ENCODE measurements at regions not wholly inside any gene's neighbourhood (a gene's known extent, or its start where the extent isn't known, plus 50 kb on each side); places are given as distances from the start of the nearest gene placed in this dataset.

DNA sequence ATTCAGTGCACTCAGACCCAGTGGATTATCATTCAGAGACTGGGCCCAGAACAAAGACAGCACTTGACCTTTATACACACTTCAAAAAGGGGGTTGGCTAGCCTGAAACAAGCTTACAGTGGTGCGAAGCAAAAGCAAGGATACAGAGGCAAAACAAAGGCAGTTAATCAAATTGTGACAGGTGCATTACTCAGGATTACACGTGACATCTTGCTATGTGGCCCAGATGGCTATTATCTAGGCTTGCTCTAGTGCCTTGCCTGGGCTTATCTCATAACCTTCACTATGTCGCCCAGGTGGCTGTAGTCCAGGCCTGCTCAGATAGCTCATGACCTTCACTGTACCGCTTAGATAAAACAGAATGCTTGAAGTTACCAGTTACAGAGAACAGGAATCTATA is 1092.1 kb upstream of the PRKX start:
- Histone ChIP-seq H3K9ac (no peak overlapping the region), H3K9me2 (no peaks in the 10 kb centered on the region), H3F3A (replicated peaks; ENCODE audit: insufficient read depth) (no peaks in the 10 kb centered on the region), H3K4me2 (no peak overlapping the region), H3K4me1 (ENCODE audit: control insufficient read depth in 1 of 2, insufficient read depth in 2 of 2, low read depth in 1 of 2, low read length in 1 of 2) (no peaks in the 10 kb centered on the region), H4K20me1 (ENCODE audit: insufficient read depth) (no peaks in the 10 kb centered on the region), H3K79me2 (ENCODE audit: insufficient read depth) (no peaks in the 10 kb centered on the region), H3K27me3 (ENCODE audit: insufficient read depth) (no peaks in the 10 kb centered on the region), H2AFZ (ENCODE audit: low read depth) (no peak overlapping the region), H3K9me3 (no peaks in the 10 kb centered on the region), H3K36me3 (replicated peaks in 1 of 2; ENCODE audit: control insufficient read depth in 1 of 2, insufficient read depth in 2 of 2, low read length in 1 of 2) (peaks cover 0 to 4% of the 10 kb centered on the region in 2 experiments), H3K4me3 (ENCODE audit: low read depth in 2 of 2, low read length in 1 of 2) (no peak overlapping the region), H3K27ac (ENCODE audit: low read depth in 2 of 2, low read length in 1 of 2) (no peak overlapping the region)
- CTCF ChIA-PET: no interaction called here
- DNase-seq: no peak
- WGBS (ENCODE audit: low lambda C conversion rate): 3% methylated on average over 4 of the region's 4 CpGs
- TF ChIP-seq JUND (IDR thresholded peaks at IDR 0.05): no peak
- no peak for TF ChIP-seq NRF1 (IDR thresholded peaks at IDR 0.05; ENCODE audit: low read depth, low read length)
- TF ChIP-seq FOXM1 (IDR thresholded peaks at IDR 0.05; ENCODE audit: low read depth): no peak
- TF ChIP-seq RFX5 (IDR thresholded peaks at IDR 0.05; ENCODE audit: low read length): no peak
- TF ChIP-seq, protein P1, sequence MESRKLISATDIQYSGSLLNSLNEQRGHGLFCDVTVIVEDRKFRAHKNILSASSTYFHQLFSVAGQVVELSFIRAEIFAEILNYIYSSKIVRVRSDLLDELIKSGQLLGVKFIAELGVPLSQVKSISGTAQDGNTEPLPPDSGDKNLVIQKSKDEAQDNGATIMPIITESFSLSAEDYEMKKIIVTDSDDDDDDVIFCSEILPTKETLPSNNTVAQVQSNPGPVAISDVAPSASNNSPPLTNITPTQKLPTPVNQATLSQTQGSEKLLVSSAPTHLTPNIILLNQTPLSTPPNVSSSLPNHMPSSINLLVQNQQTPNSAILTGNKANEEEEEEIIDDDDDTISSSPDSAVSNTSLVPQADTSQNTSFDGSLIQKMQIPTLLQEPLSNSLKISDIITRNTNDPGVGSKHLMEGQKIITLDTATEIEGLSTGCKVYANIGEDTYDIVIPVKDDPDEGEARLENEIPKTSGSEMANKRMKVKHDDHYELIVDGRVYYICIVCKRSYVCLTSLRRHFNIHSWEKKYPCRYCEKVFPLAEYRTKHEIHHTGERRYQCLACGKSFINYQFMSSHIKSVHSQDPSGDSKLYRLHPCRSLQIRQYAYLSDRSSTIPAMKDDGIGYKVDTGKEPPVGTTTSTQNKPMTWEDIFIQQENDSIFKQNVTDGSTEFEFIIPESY (IDR thresholded peaks at IDR 0.05; ENCODE audit: borderline replicate concordance, low read depth): no peak
- TF ChIP-seq GABPA (IDR thresholded peaks at IDR 0.05; ENCODE audit: low read depth): no peak
- TF ChIP-seq, protein P2, sequence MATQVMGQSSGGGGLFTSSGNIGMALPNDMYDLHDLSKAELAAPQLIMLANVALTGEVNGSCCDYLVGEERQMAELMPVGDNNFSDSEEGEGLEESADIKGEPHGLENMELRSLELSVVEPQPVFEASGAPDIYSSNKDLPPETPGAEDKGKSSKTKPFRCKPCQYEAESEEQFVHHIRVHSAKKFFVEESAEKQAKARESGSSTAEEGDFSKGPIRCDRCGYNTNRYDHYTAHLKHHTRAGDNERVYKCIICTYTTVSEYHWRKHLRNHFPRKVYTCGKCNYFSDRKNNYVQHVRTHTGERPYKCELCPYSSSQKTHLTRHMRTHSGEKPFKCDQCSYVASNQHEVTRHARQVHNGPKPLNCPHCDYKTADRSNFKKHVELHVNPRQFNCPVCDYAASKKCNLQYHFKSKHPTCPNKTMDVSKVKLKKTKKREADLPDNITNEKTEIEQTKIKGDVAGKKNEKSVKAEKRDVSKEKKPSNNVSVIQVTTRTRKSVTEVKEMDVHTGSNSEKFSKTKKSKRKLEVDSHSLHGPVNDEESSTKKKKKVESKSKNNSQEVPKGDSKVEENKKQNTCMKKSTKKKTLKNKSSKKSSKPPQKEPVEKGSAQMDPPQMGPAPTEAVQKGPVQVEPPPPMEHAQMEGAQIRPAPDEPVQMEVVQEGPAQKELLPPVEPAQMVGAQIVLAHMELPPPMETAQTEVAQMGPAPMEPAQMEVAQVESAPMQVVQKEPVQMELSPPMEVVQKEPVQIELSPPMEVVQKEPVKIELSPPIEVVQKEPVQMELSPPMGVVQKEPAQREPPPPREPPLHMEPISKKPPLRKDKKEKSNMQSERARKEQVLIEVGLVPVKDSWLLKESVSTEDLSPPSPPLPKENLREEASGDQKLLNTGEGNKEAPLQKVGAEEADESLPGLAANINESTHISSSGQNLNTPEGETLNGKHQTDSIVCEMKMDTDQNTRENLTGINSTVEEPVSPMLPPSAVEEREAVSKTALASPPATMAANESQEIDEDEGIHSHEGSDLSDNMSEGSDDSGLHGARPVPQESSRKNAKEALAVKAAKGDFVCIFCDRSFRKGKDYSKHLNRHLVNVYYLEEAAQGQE (IDR thresholded peaks at IDR 0.05; ENCODE audit: low read depth, low read length): no peak
- TF ChIP-seq, protein P3, sequence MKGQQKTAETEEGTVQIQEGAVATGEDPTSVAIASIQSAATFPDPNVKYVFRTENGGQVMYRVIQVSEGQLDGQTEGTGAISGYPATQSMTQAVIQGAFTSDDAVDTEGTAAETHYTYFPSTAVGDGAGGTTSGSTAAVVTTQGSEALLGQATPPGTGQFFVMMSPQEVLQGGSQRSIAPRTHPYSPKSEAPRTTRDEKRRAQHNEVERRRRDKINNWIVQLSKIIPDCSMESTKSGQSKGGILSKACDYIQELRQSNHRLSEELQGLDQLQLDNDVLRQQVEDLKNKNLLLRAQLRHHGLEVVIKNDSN (IDR thresholded peaks at IDR 0.05; ENCODE audit: borderline replicate concordance, low read depth): no peak
- no peak for TF ChIP-seq FOSL2 (IDR thresholded peaks at IDR 0.05; ENCODE audit: borderline replicate concordance, low read depth)
- no peak for TF ChIP-seq POLR2AphosphoS5 (IDR thresholded peaks at IDR 0.05; ENCODE audit: low read depth, low read length)
- no peak for TF ChIP-seq EZH2phosphoT487 (IDR thresholded peaks at IDR 0.05; ENCODE audit: borderline replicate concordance, low read depth)
- POLR2A ChIA-PET: no interaction called here

DNA sequence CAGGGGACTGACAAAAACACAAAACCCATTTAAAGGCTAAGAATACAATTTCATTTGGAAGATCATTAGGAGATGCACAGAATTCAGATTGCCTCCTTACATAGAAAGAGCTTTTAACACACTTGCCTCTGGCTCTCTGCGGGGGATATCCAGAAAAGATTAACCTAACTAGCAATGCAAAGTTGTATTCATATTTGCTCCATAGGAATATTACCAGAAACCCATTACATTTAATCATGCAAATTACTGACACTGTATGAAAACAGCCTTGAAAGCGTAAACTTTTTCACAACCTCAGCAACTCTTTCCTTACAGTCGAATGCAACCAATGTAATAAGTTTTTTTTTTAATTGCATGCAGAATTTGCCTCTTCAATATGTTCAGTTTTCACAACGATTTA is 1087.3 kb upstream of the PRKX start:
- Histone ChIP-seq H3K4me2 (no peak overlapping the region), H3K27me3 (ENCODE audit: insufficient read depth) (no peaks in the 10 kb centered on the region), H3F3A (replicated peaks; ENCODE audit: insufficient read depth) (no peaks in the 10 kb centered on the region), H3K4me3 (ENCODE audit: low read depth in 2 of 2, low read length in 1 of 2) (no peak overlapping the region), H3K4me1 (ENCODE audit: control insufficient read depth in 1 of 2, insufficient read depth in 2 of 2, low read depth in 1 of 2, low read length in 1 of 2) (no peaks in the 10 kb centered on the region), H3K27ac (ENCODE audit: low read depth in 2 of 2, low read length in 1 of 2) (no peak overlapping the region), H4K20me1 (ENCODE audit: insufficient read depth) (no peaks in the 10 kb centered on the region), H3K36me3 (replicated peaks in 1 of 2; ENCODE audit: control insufficient read depth in 1 of 2, insufficient read depth in 2 of 2, low read length in 1 of 2) (no peaks in the 10 kb centered on the region), H3K79me2 (ENCODE audit: insufficient read depth) (no peaks in the 10 kb centered on the region), H3K9ac (no peak overlapping the region), H3K9me3 (no peaks in the 10 kb centered on the region), H3K9me2 (no peaks in the 10 kb centered on the region), H2AFZ (ENCODE audit: low read depth) (no peak overlapping the region)
- ChIA-PET POLR2A (no interaction called here), CTCF (no interaction called here)
- WGBS (ENCODE audit: low lambda C conversion rate): 13% methylated on average over 4 of the region's 4 CpGs
- no peak for DNase-seq
- TF ChIP-seq TAF1 (IDR thresholded peaks at IDR 0.05; ENCODE audit: borderline replicate concordance, low read depth, low read length): no peak
- TF ChIP-seq, protein P4, sequence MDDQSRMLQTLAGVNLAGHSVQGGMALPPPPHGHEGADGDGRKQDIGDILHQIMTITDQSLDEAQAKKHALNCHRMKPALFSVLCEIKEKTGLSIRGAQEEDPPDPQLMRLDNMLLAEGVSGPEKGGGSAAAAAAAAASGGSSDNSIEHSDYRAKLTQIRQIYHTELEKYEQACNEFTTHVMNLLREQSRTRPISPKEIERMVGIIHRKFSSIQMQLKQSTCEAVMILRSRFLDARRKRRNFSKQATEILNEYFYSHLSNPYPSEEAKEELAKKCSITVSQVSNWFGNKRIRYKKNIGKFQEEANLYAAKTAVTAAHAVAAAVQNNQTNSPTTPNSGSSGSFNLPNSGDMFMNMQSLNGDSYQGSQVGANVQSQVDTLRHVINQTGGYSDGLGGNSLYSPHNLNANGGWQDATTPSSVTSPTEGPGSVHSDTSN (IDR thresholded peaks at IDR 0.05): no peak
- no peak for TF ChIP-seq TCF12 (IDR thresholded peaks at IDR 0.05)
- TF ChIP-seq MXI1 (IDR thresholded peaks at IDR 0.05; ENCODE audit: low read depth, low read length): no peak
- no peak for TF ChIP-seq TEAD4 (IDR thresholded peaks at IDR 0.05; ENCODE audit: borderline replicate concordance, insufficient read depth)
- TF ChIP-seq EZH2phosphoT487 (IDR thresholded peaks at IDR 0.05; ENCODE audit: borderline replicate concordance, low read depth): no peak
- TF ChIP-seq, protein P5, sequence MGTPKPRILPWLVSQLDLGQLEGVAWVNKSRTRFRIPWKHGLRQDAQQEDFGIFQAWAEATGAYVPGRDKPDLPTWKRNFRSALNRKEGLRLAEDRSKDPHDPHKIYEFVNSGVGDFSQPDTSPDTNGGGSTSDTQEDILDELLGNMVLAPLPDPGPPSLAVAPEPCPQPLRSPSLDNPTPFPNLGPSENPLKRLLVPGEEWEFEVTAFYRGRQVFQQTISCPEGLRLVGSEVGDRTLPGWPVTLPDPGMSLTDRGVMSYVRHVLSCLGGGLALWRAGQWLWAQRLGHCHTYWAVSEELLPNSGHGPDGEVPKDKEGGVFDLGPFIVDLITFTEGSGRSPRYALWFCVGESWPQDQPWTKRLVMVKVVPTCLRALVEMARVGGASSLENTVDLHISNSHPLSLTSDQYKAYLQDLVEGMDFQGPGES (IDR thresholded peaks at IDR 0.05; ENCODE audit: low read depth, low read length): no peak
- TF ChIP-seq, protein P3 (IDR thresholded peaks at IDR 0.05; ENCODE audit: borderline replicate concordance, low read depth): no peak
- no peak for TF ChIP-seq POLR2AphosphoS5 (IDR thresholded peaks at IDR 0.05; ENCODE audit: low read depth, low read length)
- no peak for TF ChIP-seq RAD21 (IDR thresholded peaks at IDR 0.05; ENCODE audit: low read length)
- TF ChIP-seq SMC3 (IDR thresholded peaks at IDR 0.05; ENCODE audit: low read depth, low read length): no peak
- no peak for TF ChIP-seq FOSL2 (IDR thresholded peaks at IDR 0.05; ENCODE audit: borderline replicate concordance, low read depth)

Data from SK-N-SH (cell line).